Activated CD4-positive, alpha-beta T cell treated with anti-CD3 and anti-CD28 coated beads for 36 hours (primary cell): ENCODE measurements at regions not wholly inside any gene's neighbourhood (a gene's known extent, or its start where the extent isn't known, plus 50 kb on each side); places are given as distances from the start of the nearest gene placed in this dataset.

Source experiments
- ATAC-seq: fragments of 200-7000 bp; cut with Tn5 transposase; one replicate; pipeline ENCODE4 v1.10.0; 2021; ENCODE audit warnings: mild to moderate bottlenecking, moderate library complexity
- CTCF ChIA-PET: fragments of 350-600 bp; sonication (Branson Sonifier 250); formaldehyde crosslinking; loops from one replicate; lab custom pipeline; 2021; ENCODE audit warnings: antibody characterized with exemption; lab: Charles Lee
- POLR2A ChIA-PET: fragments of 350-600 bp; sonication (Branson Sonifier 250); formaldehyde crosslinking; loops from one replicate; lab custom pipeline; 2021; ENCODE audit warnings: antibody characterized with exemption, inconsistent platforms; lab: Charles Lee
- DNase-seq: peaks from one replicate; pipeline ENCODE4 v3.0.0-alpha.2; 2020
- H3K27ac Mint-ChIP-seq: one replicate; pipeline ENCODE4 v1.8.0; 2021; ENCODE audit warnings: mixed read lengths
- H3K27me3 Mint-ChIP-seq: one replicate; pipeline ENCODE4 v1.8.0; 2021; ENCODE audit warnings: mixed read lengths
- H3K36me3 Mint-ChIP-seq: one replicate; pipeline ENCODE4 v1.8.0; 2021; ENCODE audit warnings: low read depth, mixed read lengths
- H3K4me1 Mint-ChIP-seq: one replicate; pipeline ENCODE4 v1.8.0; 2021; ENCODE audit warnings: mixed read lengths
- H3K4me3 Mint-ChIP-seq: one replicate; pipeline ENCODE4 v1.8.0; 2021; ENCODE audit warnings: mild to moderate bottlenecking, moderate library complexity, mixed read lengths
- H3K9me3 Mint-ChIP-seq: one replicate; pipeline ENCODE4 v1.8.0; 2021; ENCODE audit warnings: low read depth, mixed read lengths
- intact Hi-C, 2 experiments: fragments of 100-400 bp; cut with DNase I in 1 of 2; cut with micrococcal nuclease in 1 of 2; formaldehyde crosslinking; loops; one replicate each; pipeline versions ENCODE4 v1.14.2 to v1.15.1; 2022 to 2024; cut with DNase I, micrococcal nuclease

GRCh38 chr1:216812966-216813365 is 89.7 kb upstream of the ESRRG start:
- intact Hi-C loops: no loop called here
- no peak overlapping the region for H3K4me3 Mint-ChIP-seq
- no peak for ATAC-seq
- H3K36me3 Mint-ChIP-seq: no peaks in the 10 kb centered on the region
- H3K27ac Mint-ChIP-seq: no peak overlapping the region
- peaks cover 2% of the 10 kb centered on the region for H3K9me3 Mint-ChIP-seq
- ChIA-PET CTCF (no interaction called here), POLR2A (no interaction called here)
- no peak for DNase-seq
- no peaks in the 10 kb centered on the region for H3K4me1 Mint-ChIP-seq
- H3K27me3 Mint-ChIP-seq: no peaks in the 10 kb centered on the region

GRCh38 chr1:216809649-216810048 is 86.4 kb upstream of the ESRRG start:
- no peak for DNase-seq
- Mint-ChIP-seq H3K4me1 (no peaks in the 10 kb centered on the region), H3K4me3 (no peak overlapping the region), H3K27ac (no peak overlapping the region), H3K9me3 (peaks cover 2% of the 10 kb centered on the region), H3K27me3 (no peaks in the 10 kb centered on the region), H3K36me3 (no peaks in the 10 kb centered on the region)
- ChIA-PET CTCF (interaction anchor here (0.5 kb wide), 1 partner anchor 1368 kb away, joined by 3 read pairs; no protein-coding TSS in a partner anchor), POLR2A (no interaction called here)
- ATAC-seq: no peak
- intact Hi-C loops: no loop called here

- Mint-ChIP-seq H3K27me3 (no peaks in the 10 kb centered on the region), H3K27ac (no peak overlapping the region), H3K4me3 (no peak overlapping the region), H3K4me1 (no peaks in the 10 kb centered on the region), H3K9me3 (no peaks in the 10 kb centered on the region), H3K36me3 (no peaks in the 10 kb centered on the region)
- ChIA-PET POLR2A (no interaction called here), CTCF (no interaction called here)
- ATAC-seq (no peak), DNase-seq (no peak)
- intact Hi-C loops: no loop called here
These were observed 84.5 kb upstream of the ESRRG start for GRCh38 chr1:216807696-216808095.

GRCh38 chr1:216805953-216806352 is 82.7 kb upstream of the ESRRG start:
- intact Hi-C loops: no loop called here
- no peaks in the 10 kb centered on the region for H3K36me3 Mint-ChIP-seq
- H3K4me3 Mint-ChIP-seq: no peak overlapping the region
- DNase-seq (no peak), ATAC-seq (no peak)
- no peak overlapping the region for H3K27ac Mint-ChIP-seq
- H3K4me1 Mint-ChIP-seq: no peaks in the 10 kb centered on the region
- no peaks in the 10 kb centered on the region for H3K9me3 Mint-ChIP-seq
- no peaks in the 10 kb centered on the region for H3K27me3 Mint-ChIP-seq
- CTCF ChIA-PET: no interaction called here
- POLR2A ChIA-PET: no interaction called here

- H3K36me3 Mint-ChIP-seq: no peaks in the 10 kb centered on the region
- intact Hi-C loops: no loop called here
- ATAC-seq: no peak
These were observed 82.0 kb upstream of the ESRRG start for GRCh38 chr1:216805233-216805632.

GRCh38 chr1:216804111-216804510 is 80.9 kb upstream of the ESRRG start:
- Mint-ChIP-seq H3K27me3 (no peaks in the 10 kb centered on the region), H3K9me3 (peaks cover 1% of the 10 kb centered on the region), H3K27ac (no peak overlapping the region), H3K4me1 (no peaks in the 10 kb centered on the region), H3K4me3 (no peak overlapping the region), H3K36me3 (no peaks in the 10 kb centered on the region)
- POLR2A ChIA-PET: no interaction called here
- intact Hi-C loops: no loop called here
- no peak for ATAC-seq
- CTCF ChIA-PET: interaction anchor here (0.6 kb wide), 1 partner anchor 242 kb away, joined by 3 read pairs; no protein-coding TSS in a partner anchor
- DNase-seq: no peak

More at GRCh38 chr1:216805233-216805632, 82.0 kb upstream of the ESRRG start:
- ChIA-PET POLR2A (no interaction called here), CTCF (no interaction called here)
- Mint-ChIP-seq H3K9me3 (no peaks in the 10 kb centered on the region), H3K27me3 (no peaks in the 10 kb centered on the region), H3K27ac (no peak overlapping the region), H3K4me1 (no peaks in the 10 kb centered on the region), H3K4me3 (no peak overlapping the region)
- no peak for DNase-seq

GRCh38 chr1:216794586-216794985 is 71.4 kb upstream of the ESRRG start:
- H3K4me3 Mint-ChIP-seq: no peak overlapping the region
- CTCF ChIA-PET: no interaction called here
- H3K27ac Mint-ChIP-seq: no peak overlapping the region
- no peaks in the 10 kb centered on the region for H3K36me3 Mint-ChIP-seq
- no peaks in the 10 kb centered on the region for H3K4me1 Mint-ChIP-seq
- no peaks in the 10 kb centered on the region for H3K27me3 Mint-ChIP-seq
- peaks cover 3% of the 10 kb centered on the region for H3K9me3 Mint-ChIP-seq
- POLR2A ChIA-PET: no interaction called here
- ATAC-seq: no peak
- intact Hi-C loops: no loop called here
- DNase-seq: no peak

- no peak overlapping the region for H3K27ac Mint-ChIP-seq
- no peaks in the 10 kb centered on the region for H3K4me1 Mint-ChIP-seq
- peaks cover under 1% of the 10 kb centered on the region for H3K9me3 Mint-ChIP-seq
- intact Hi-C loops: no loop called here
- CTCF ChIA-PET: no interaction called here
- DNase-seq (no peak), ATAC-seq (no peak)
- H3K27me3 Mint-ChIP-seq: no peaks in the 10 kb centered on the region
- no peak overlapping the region for H3K4me3 Mint-ChIP-seq
- POLR2A ChIA-PET: no interaction called here
- H3K36me3 Mint-ChIP-seq: no peaks in the 10 kb centered on the region
These were observed 70.7 kb upstream of the ESRRG start for GRCh38 chr1:216793973-216794372.

GRCh38 chr1:216793303-216793702 is 70.1 kb upstream of the ESRRG start:
- intact Hi-C loops: no loop called here

GRCh38 chr1:216788671-216789070 is 65.4 kb upstream of the ESRRG start:
- Mint-ChIP-seq H3K4me3 (no peak overlapping the region), H3K4me1 (no peaks in the 10 kb centered on the region), H3K9me3 (peaks cover 2% of the 10 kb centered on the region), H3K27ac (no peak overlapping the region), H3K27me3 (no peaks in the 10 kb centered on the region), H3K36me3 (no peaks in the 10 kb centered on the region)
- ATAC-seq (no peak), DNase-seq (no peak)
- POLR2A ChIA-PET: no interaction called here
- CTCF ChIA-PET: no interaction called here
- intact Hi-C loops: no loop called here

More at GRCh38 chr1:216793303-216793702, 70.1 kb upstream of the ESRRG start:
- Mint-ChIP-seq H3K36me3 (no peaks in the 10 kb centered on the region), H3K27ac (no peak overlapping the region), H3K4me1 (no peaks in the 10 kb centered on the region), H3K27me3 (no peaks in the 10 kb centered on the region), H3K9me3 (no peaks in the 10 kb centered on the region), H3K4me3 (no peak overlapping the region)
- ATAC-seq (no peak), DNase-seq (no peak)
- ChIA-PET POLR2A (no interaction called here), CTCF (no interaction called here)

GRCh38 chr1:216785737-216786136 is 62.5 kb upstream of the ESRRG start:
- H3K4me1 Mint-ChIP-seq: no peaks in the 10 kb centered on the region
- peaks cover 2% of the 10 kb centered on the region for H3K9me3 Mint-ChIP-seq
- H3K27me3 Mint-ChIP-seq: no peaks in the 10 kb centered on the region
- H3K27ac Mint-ChIP-seq: no peak overlapping the region
- ChIA-PET CTCF (no interaction called here), POLR2A (no interaction called here)
- DNase-seq (no peak), ATAC-seq (no peak)
- H3K36me3 Mint-ChIP-seq: no peaks in the 10 kb centered on the region
- H3K4me3 Mint-ChIP-seq: no peak overlapping the region
- intact Hi-C loops: no loop called here

- Mint-ChIP-seq H3K9me3 (peaks cover 2% of the 10 kb centered on the region), H3K4me3 (no peak overlapping the region), H3K4me1 (no peaks in the 10 kb centered on the region), H3K27me3 (no peaks in the 10 kb centered on the region), H3K36me3 (no peaks in the 10 kb centered on the region), H3K27ac (no peak overlapping the region)
- ChIA-PET POLR2A (no interaction called here), CTCF (interaction anchor here (0.6 kb wide), 1 partner anchor 624 kb away, joined by 5 read pairs; no protein-coding TSS in a partner anchor)
- ATAC-seq (no peak), DNase-seq (no peak)
- intact Hi-C loops: no loop called here
These were observed 62.0 kb upstream of the ESRRG start for GRCh38 chr1:216785221-216785620.

- intact Hi-C loops: no loop called here
- DNase-seq (no peak), ATAC-seq (no peak)
- Mint-ChIP-seq H3K4me1 (no peaks in the 10 kb centered on the region), H3K9me3 (no peaks in the 10 kb centered on the region), H3K27ac (no peak overlapping the region), H3K27me3 (no peaks in the 10 kb centered on the region), H3K36me3 (no peaks in the 10 kb centered on the region), H3K4me3 (no peak overlapping the region)
- POLR2A ChIA-PET: no interaction called here
- CTCF ChIA-PET: interaction anchor here (0.5 kb wide), 1 partner anchor 1176 kb away, joined by 4 read pairs; no protein-coding TSS in a partner anchor
These were observed 56.5 kb upstream of the ESRRG start for GRCh38 chr1:216779686-216780085.
